Activated naive CD8-positive, alpha-beta T cell treated with anti-CD3 and anti-CD28 coated beads, Interleukin-2, amount 50 U/mL, for 24 hours (primary cell): ENCODE measurements at regions not wholly inside any gene's neighbourhood (a gene's known extent, or its start where the extent isn't known, plus 50 kb on each side); places are given as distances from the start of the nearest gene placed in this dataset.
"Not testable (repeated sequence)": the region's sequence is repeated elsewhere in the genome, so short reads cannot be mapped to it uniquely, and the experiment has no call there.

Source experiments
- ATAC-seq: fragments of 150-1000 bp; cut with Tn5 transposase; one replicate; pipeline ENCODE4 v1.10.0; 2021
- DNase-seq: peaks from one replicate; pipeline ENCODE4 v3.0.0; 2021
- H3K27ac Mint-ChIP-seq: one replicate; pipeline ENCODE4 v1.8.0; 2021; ENCODE audit warnings: mild to moderate bottlenecking, mixed read lengths
- H3K27me3 Mint-ChIP-seq: one replicate; pipeline ENCODE4 v1.8.0; 2021; ENCODE audit warnings: mixed read lengths
- H3K36me3 Mint-ChIP-seq: one replicate; pipeline ENCODE4 v1.8.0; 2021; ENCODE audit warnings: low read depth, mixed read lengths
- H3K4me1 Mint-ChIP-seq: one replicate; pipeline ENCODE4 v1.8.0; 2021; ENCODE audit warnings: mixed read lengths
- H3K4me3 Mint-ChIP-seq: one replicate; pipeline ENCODE4 v1.8.0; 2021; ENCODE audit warnings: mild to moderate bottlenecking, moderate library complexity, mixed read lengths
- H3K9me3 Mint-ChIP-seq: one replicate; pipeline ENCODE4 v1.8.0; 2021; ENCODE audit warnings: mixed read lengths

GRCh38 chr2:180573951-180574350, 406.5 kb upstream of the UBE2E3 start:
- no peaks in the 10 kb centered on the region for H3K4me1 Mint-ChIP-seq
- H3K9me3 Mint-ChIP-seq, result no peaks in the 10 kb centered on the region
- H3K4me3 Mint-ChIP-seq, result no peak overlapping the region
- ATAC-seq (no peak), DNase-seq (no peak)
- no peaks in the 10 kb centered on the region for H3K36me3 Mint-ChIP-seq
- H3K27ac Mint-ChIP-seq, result no peak overlapping the region
- H3K27me3 Mint-ChIP-seq, result no peaks in the 10 kb centered on the region

GRCh38 chr2:180572346-180572745, 408.1 kb upstream of the UBE2E3 start:
- no peaks in the 10 kb centered on the region for H3K9me3 Mint-ChIP-seq
- no peaks in the 10 kb centered on the region for H3K36me3 Mint-ChIP-seq
- no peaks in the 10 kb centered on the region for H3K4me1 Mint-ChIP-seq
- DNase-seq (no peak), ATAC-seq (no peak)
- no peak overlapping the region for H3K27ac Mint-ChIP-seq
- H3K4me3 Mint-ChIP-seq, result no peak overlapping the region
- no peaks in the 10 kb centered on the region for H3K27me3 Mint-ChIP-seq

GRCh38 chr2:180571559-180571958, 408.8 kb upstream of the UBE2E3 start:
- DNase-seq (no peak), ATAC-seq (no peak)
- Mint-ChIP-seq H3K27ac (no peak overlapping the region), H3K4me1 (no peaks in the 10 kb centered on the region), H3K36me3 (no peaks in the 10 kb centered on the region), H3K4me3 (no peak overlapping the region), H3K9me3 (no peaks in the 10 kb centered on the region), H3K27me3 (no peaks in the 10 kb centered on the region)

GRCh38 chr2:180570864-180571263, 409.5 kb upstream of the UBE2E3 start:
- H3K27ac Mint-ChIP-seq, result no peak overlapping the region
- no peaks in the 10 kb centered on the region for H3K9me3 Mint-ChIP-seq
- H3K36me3 Mint-ChIP-seq, result no peaks in the 10 kb centered on the region
- no peak overlapping the region for H3K4me3 Mint-ChIP-seq
- DNase-seq (no peak), ATAC-seq (no peak)
- no peaks in the 10 kb centered on the region for H3K4me1 Mint-ChIP-seq
- H3K27me3 Mint-ChIP-seq, result no peaks in the 10 kb centered on the region

DNA sequence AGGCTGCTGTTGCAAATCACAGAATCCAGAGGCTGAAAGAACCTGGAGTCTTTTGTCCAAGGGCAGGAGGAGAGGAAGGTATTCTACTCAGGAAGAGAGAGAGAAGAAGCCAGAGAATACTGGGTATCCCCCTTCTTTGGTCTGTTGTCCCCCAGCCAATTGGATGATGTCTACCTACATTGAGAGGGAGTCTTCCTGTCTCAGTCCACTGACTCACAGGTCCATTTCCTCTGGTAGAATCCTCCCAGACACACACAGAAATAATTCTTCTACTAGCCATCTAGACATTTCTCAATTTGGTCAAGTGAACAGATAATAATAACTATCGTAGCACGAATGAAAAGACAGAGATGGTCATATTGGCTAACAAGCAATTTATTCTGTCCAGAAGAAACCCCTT, 416.4 kb upstream of the UBE2E3 start:
- no peaks in the 10 kb centered on the region for H3K9me3 Mint-ChIP-seq
- H3K36me3 Mint-ChIP-seq, result no peaks in the 10 kb centered on the region
- no peak overlapping the region for H3K27ac Mint-ChIP-seq
- H3K4me3 Mint-ChIP-seq, result no peak overlapping the region
- H3K4me1 Mint-ChIP-seq, result no peaks in the 10 kb centered on the region
- H3K27me3 Mint-ChIP-seq, result no peaks in the 10 kb centered on the region
- ATAC-seq (no peak), DNase-seq (no peak)

- ATAC-seq (no peak), DNase-seq (no peak)
- Mint-ChIP-seq H3K27ac (no peak overlapping the region), H3K27me3 (no peaks in the 10 kb centered on the region), H3K4me3 (no peak overlapping the region), H3K4me1 (no peaks in the 10 kb centered on the region), H3K36me3 (no peaks in the 10 kb centered on the region), H3K9me3 (no peaks in the 10 kb centered on the region)
Measured at GRCh38 chr2:180562378-180562777, 418.0 kb upstream of the UBE2E3 start.

DNA sequence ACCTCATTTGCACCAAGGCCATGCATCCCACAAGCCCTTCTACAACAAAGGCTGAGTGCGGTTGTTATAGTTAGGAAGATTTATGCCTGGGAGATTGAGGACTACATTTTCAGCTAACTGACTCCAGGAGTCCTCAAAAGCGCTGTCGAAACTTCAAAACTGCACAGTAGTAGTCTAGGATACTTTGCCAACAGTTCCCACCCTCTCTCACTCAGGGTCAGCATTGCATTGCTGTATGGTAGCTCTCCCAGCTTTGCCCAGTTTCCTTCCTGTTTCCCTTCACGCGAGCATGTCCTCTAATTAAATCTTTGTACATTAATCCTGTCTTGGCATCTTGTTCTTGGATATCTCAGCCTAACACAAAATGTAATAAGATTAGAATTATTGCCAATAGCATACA, 420.6 kb upstream of the UBE2E3 start:
- H3K4me3 Mint-ChIP-seq, result no peak overlapping the region
- ATAC-seq (no peak), DNase-seq (no peak)
- no peaks in the 10 kb centered on the region for H3K9me3 Mint-ChIP-seq
- no peaks in the 10 kb centered on the region for H3K36me3 Mint-ChIP-seq
- no peak overlapping the region for H3K27ac Mint-ChIP-seq
- no peaks in the 10 kb centered on the region for H3K27me3 Mint-ChIP-seq
- H3K4me1 Mint-ChIP-seq, result no peaks in the 10 kb centered on the region

DNA sequence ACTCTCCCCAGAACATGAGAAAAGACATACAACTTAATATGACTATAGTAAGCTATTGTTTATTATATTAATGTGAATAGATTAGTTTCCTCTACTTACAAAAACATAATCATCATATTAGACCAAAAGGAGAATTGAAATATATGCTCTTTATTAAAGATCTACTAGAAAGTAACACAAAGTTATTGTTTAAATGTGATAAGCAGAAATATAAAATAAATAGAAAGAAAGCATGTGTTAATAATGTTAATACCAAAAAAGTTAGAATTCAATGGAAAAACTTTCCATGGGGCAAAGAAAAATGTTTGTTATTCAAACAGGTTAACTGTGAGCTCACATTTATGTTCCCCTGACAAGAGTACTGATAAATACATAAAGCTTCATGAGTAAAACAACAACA, 421.4 kb upstream of the UBE2E3 start:
- no peak overlapping the region for H3K27ac Mint-ChIP-seq
- no peaks in the 10 kb centered on the region for H3K27me3 Mint-ChIP-seq
- peaks cover 4% of the 10 kb centered on the region for H3K9me3 Mint-ChIP-seq
- no peak for ATAC-seq
- no peak for DNase-seq
- H3K4me1 Mint-ChIP-seq, result no peaks in the 10 kb centered on the region
- H3K4me3 Mint-ChIP-seq, result no peak overlapping the region
- H3K36me3 Mint-ChIP-seq, result no peaks in the 10 kb centered on the region

GRCh38 chr2:180555391-180555965, 424.9 kb upstream of the UBE2E3 start:
- peaks cover 4% of the 10 kb centered on the region for H3K27me3 Mint-ChIP-seq
- ATAC-seq, result no peak
- H3K9me3 Mint-ChIP-seq, result peaks cover 4% of the 10 kb centered on the region
- no peaks in the 10 kb centered on the region for H3K36me3 Mint-ChIP-seq
- DNase-seq, result no peak
- H3K27ac Mint-ChIP-seq, result no peak overlapping the region
- H3K4me3 Mint-ChIP-seq, result no peak overlapping the region
- H3K4me1 Mint-ChIP-seq, result no peaks in the 10 kb centered on the region

GRCh38 chr2:180554330-180554729, 426.1 kb upstream of the UBE2E3 start:
- no peak for ATAC-seq
- Mint-ChIP-seq H3K36me3 (no peaks in the 10 kb centered on the region), H3K4me1 (no peaks in the 10 kb centered on the region), H3K9me3 (peaks cover 4% of the 10 kb centered on the region), H3K4me3 (no peak overlapping the region), H3K27me3 (peaks cover 4% of the 10 kb centered on the region), H3K27ac (no peak overlapping the region)
- no peak for DNase-seq

- H3K4me3 Mint-ChIP-seq, result no peak overlapping the region
Measured at GRCh38 chr2:180553094-180553715, 427.2 kb upstream of the UBE2E3 start.

GRCh38 chr2:180542511-180542910, 437.9 kb upstream of the UBE2E3 start:
- DNase-seq (no peak), ATAC-seq (no peak)
- Mint-ChIP-seq H3K27me3 (peaks cover 4% of the 10 kb centered on the region), H3K36me3 (no peaks in the 10 kb centered on the region), H3K4me1 (no peaks in the 10 kb centered on the region), H3K9me3 (no peaks in the 10 kb centered on the region), H3K4me3 (no peak overlapping the region), H3K27ac (no peak overlapping the region)

More at GRCh38 chr2:180553094-180553715, 427.2 kb upstream of the UBE2E3 start:
- ATAC-seq (no peak), DNase-seq (no peak)
- Mint-ChIP-seq H3K27me3 (peaks cover 4% of the 10 kb centered on the region), H3K4me1 (no peaks in the 10 kb centered on the region), H3K36me3 (no peaks in the 10 kb centered on the region), H3K27ac (no peak overlapping the region), H3K9me3 (peaks cover 4% of the 10 kb centered on the region)

DNA sequence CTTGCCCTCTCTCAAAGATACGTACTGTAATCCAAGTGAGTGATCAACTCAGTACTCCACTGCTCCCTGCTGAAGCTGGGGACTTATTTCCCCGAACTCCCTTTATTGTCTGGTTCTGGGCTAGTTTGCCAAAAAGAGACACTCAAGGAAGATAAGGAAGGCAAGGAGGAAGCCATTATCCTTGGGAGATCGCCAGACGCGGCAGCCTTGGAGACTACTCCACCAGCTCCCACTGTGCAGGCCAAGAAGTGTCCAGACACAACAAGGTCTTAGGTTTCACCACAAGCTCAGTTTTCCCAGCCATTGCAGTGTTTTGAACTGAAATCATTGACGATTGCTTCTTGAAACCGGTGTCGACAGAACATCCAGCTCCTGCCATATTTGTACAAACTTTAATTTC, 439.6 kb upstream of the UBE2E3 start:
- H3K4me1 Mint-ChIP-seq, result no peaks in the 10 kb centered on the region

GRCh38 chr2:180539541-180539940, 440.9 kb upstream of the UBE2E3 start:
- DNase-seq (no peak), ATAC-seq (no peak)
- no peaks in the 10 kb centered on the region for H3K36me3 Mint-ChIP-seq
- H3K4me3 Mint-ChIP-seq, result no peak overlapping the region
- H3K9me3 Mint-ChIP-seq, result no peaks in the 10 kb centered on the region
- no peak overlapping the region for H3K27ac Mint-ChIP-seq
- H3K27me3 Mint-ChIP-seq, result peaks cover under 1% of the 10 kb centered on the region
- H3K4me1 Mint-ChIP-seq, result no peaks in the 10 kb centered on the region

More for the DNA sequence above, 439.6 kb upstream of the UBE2E3 start:
- ATAC-seq (no peak), DNase-seq (no peak)
- Mint-ChIP-seq H3K9me3 (no peaks in the 10 kb centered on the region), H3K27ac (no peak overlapping the region), H3K36me3 (no peaks in the 10 kb centered on the region), H3K4me3 (no peak overlapping the region), H3K27me3 (peaks cover 2% of the 10 kb centered on the region)

DNA sequence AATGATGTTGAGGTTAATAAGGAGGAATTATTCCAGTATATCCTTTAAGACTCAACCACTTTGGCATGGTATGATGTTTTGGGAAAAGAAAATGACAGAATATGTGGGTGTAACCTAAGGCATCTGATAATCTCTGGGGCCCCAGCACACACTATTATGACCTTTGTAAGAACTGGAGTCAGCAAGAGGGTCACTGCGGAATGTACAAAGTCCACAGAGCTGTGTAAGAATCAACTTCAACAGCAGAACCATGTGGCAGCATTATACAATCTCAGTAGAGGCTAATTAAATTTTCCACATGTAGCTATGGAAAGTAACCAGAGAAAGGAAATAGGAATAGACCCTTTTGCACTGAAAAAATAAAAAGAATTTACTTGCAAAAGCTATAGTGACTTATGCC, 445.1 kb upstream of the UBE2E3 start:
- H3K9me3 Mint-ChIP-seq, result no peaks in the 10 kb centered on the region
- no peak overlapping the region for H3K27ac Mint-ChIP-seq
- DNase-seq, result no peak
- no peaks in the 10 kb centered on the region for H3K27me3 Mint-ChIP-seq
- H3K4me3 Mint-ChIP-seq, result no peak overlapping the region
- no peaks in the 10 kb centered on the region for H3K4me1 Mint-ChIP-seq
- H3K36me3 Mint-ChIP-seq, result no peaks in the 10 kb centered on the region
- no peak for ATAC-seq

GRCh38 chr2:180531787-180532186, 448.6 kb upstream of the UBE2E3 start:
- H3K27ac Mint-ChIP-seq, H3K4me3 Mint-ChIP-seq, H3K36me3 Mint-ChIP-seq, H3K27me3 Mint-ChIP-seq, H3K4me1 Mint-ChIP-seq, H3K9me3 Mint-ChIP-seq, DNase-seq, ATAC-seq: not testable (repeated sequence)
